Mesothelial cell of epicardium (in vitro differentiated cells): ENCODE measurements at regions not wholly inside any gene's neighbourhood (a gene's known extent, or its start where the extent isn't known, plus 50 kb on each side); places are given as distances from the start of the nearest gene placed in this dataset.

Source experiments
- DNase-seq, 2 experiments: peaks; one replicate each; pipeline ENCODE4 v3.0.0; 2021; ENCODE audit warnings: low spot score in 2 of 2; ENCODE audit not compliant: unreplicated experiment in 2 of 2
- H3K27ac Mint-ChIP-seq: 2 replicates; pipeline ENCODE4 v1.8.0; 2021; ENCODE audit warnings: mixed read lengths
- H3K27me3 Mint-ChIP-seq: 2 replicates; pipeline ENCODE4 v1.8.0; 2021; ENCODE audit warnings: low read depth, mixed read lengths
- H3K36me3 Mint-ChIP-seq: 2 replicates; pipeline ENCODE4 v1.8.0; 2021; ENCODE audit warnings: mixed read lengths
- H3K4me1 Mint-ChIP-seq: 2 replicates; pipeline ENCODE4 v1.8.0; 2021; ENCODE audit warnings: mixed read lengths
- H3K4me3 Mint-ChIP-seq: 2 replicates; pipeline ENCODE4 v1.8.0; 2021; ENCODE audit warnings: mild to moderate bottlenecking, moderate library complexity, mixed read lengths
- H3K9me3 Mint-ChIP-seq: 2 replicates; pipeline ENCODE4 v1.8.0; 2021; ENCODE audit warnings: mixed read lengths
- CTCF ChIP-seq: fragments of 200-600 bp; sonication (generic); IDR thresholded peaks from one replicate; pipeline ENCODE4 v1.5.0; 2021; ENCODE audit warnings: antibody characterized with exemption; ENCODE audit not compliant: unreplicated experiment

GRCh38 chrX:125394449-125394848, 74.8 kb downstream of the TEX13C start:
- H3K9me3 Mint-ChIP-seq = no peaks in the 10 kb centered on the region
- H3K4me3 Mint-ChIP-seq = no peak overlapping the region
- H3K27ac Mint-ChIP-seq = no peak overlapping the region
- no peak for DNase-seq
- H3K27me3 Mint-ChIP-seq = peaks cover 49% of the 10 kb centered on the region
- TF ChIP-seq CTCF = no peak
- peaks cover 6% of the 10 kb centered on the region for H3K4me1 Mint-ChIP-seq
- no peaks in the 10 kb centered on the region for H3K36me3 Mint-ChIP-seq

- Mint-ChIP-seq H3K9me3 (no peaks in the 10 kb centered on the region), H3K27ac (no peak overlapping the region), H3K4me1 (peaks cover 6% of the 10 kb centered on the region), H3K4me3 (no peak overlapping the region), H3K36me3 (no peaks in the 10 kb centered on the region), H3K27me3 (peaks cover 43% of the 10 kb centered on the region)
- no peak for TF ChIP-seq CTCF
- DNase-seq = no peak
Measured at GRCh38 chrX:125395626-125396025, 76.0 kb downstream of the TEX13C start.

GRCh38 chrX:125398959-125399440, 79.3 kb downstream of the TEX13C start:
- DNase-seq = no peak
- no peak overlapping the region for H3K27ac Mint-ChIP-seq
- no peak overlapping the region for H3K4me3 Mint-ChIP-seq
- no peak for TF ChIP-seq CTCF
- H3K9me3 Mint-ChIP-seq = no peaks in the 10 kb centered on the region
- H3K27me3 Mint-ChIP-seq = peaks cover 11% of the 10 kb centered on the region
- peaks cover 6% of the 10 kb centered on the region for H3K4me1 Mint-ChIP-seq
- no peaks in the 10 kb centered on the region for H3K36me3 Mint-ChIP-seq

- Mint-ChIP-seq H3K27me3 (no peaks in the 10 kb centered on the region), H3K4me3 (no peak overlapping the region), H3K9me3 (peaks cover 11% of the 10 kb centered on the region), H3K27ac (no peak overlapping the region), H3K4me1 (no peaks in the 10 kb centered on the region), H3K36me3 (no peaks in the 10 kb centered on the region)
- no peak for DNase-seq
- TF ChIP-seq CTCF = no peak
Measured at GRCh38 chrX:125402807-125403206, 83.1 kb downstream of the TEX13C start.

- H3K27ac Mint-ChIP-seq = no peak overlapping the region
- peaks cover 11% of the 10 kb centered on the region for H3K9me3 Mint-ChIP-seq
- no peaks in the 10 kb centered on the region for H3K36me3 Mint-ChIP-seq
- DNase-seq = no peak
- no peaks in the 10 kb centered on the region for H3K4me1 Mint-ChIP-seq
- no peak overlapping the region for H3K4me3 Mint-ChIP-seq
- TF ChIP-seq CTCF = no peak
- no peaks in the 10 kb centered on the region for H3K27me3 Mint-ChIP-seq
Measured at GRCh38 chrX:125404667-125405160, 85.0 kb downstream of the TEX13C start.

GRCh38 chrX:125405339-125405738, 85.7 kb downstream of the TEX13C start:
- TF ChIP-seq CTCF = no peak
- DNase-seq = no peak
- Mint-ChIP-seq H3K36me3 (no peaks in the 10 kb centered on the region), H3K4me3 (no peak overlapping the region), H3K27ac (no peak overlapping the region), H3K4me1 (no peaks in the 10 kb centered on the region), H3K9me3 (peaks cover 11% of the 10 kb centered on the region), H3K27me3 (no peaks in the 10 kb centered on the region)
